T-helper 17 cell (primary cell): ENCODE measurements at regions not wholly inside any gene's neighbourhood (a gene's known extent, or its start where the extent isn't known, plus 50 kb on each side); places are given as distances from the start of the nearest gene placed in this dataset.

Source experiments
- ATAC-seq: fragments of 150-1000 bp; cut with Tn5 transposase; 2 replicates; pipeline ENCODE4 v1.10.0; 2021; ENCODE audit warnings: mild to moderate bottlenecking, moderate library complexity
- DNase-seq, 3 donors: peaks; one replicate each; pipeline versions ENCODE4 v3.0.0 to v3.0.0-alpha.2; 2020 to 2021
- H3K9me3 ChIP-seq: one replicate; pipeline ENCODE4 v1.7.0; 2013; ENCODE audit warnings: low read length, mild to moderate bottlenecking; ENCODE audit not compliant: control insufficient read depth, poor library complexity, severe bottlenecking
- H3K27ac Mint-ChIP-seq: one replicate; pipeline ENCODE4 v1.8.0; 2022; ENCODE audit warnings: mild to moderate bottlenecking, moderate library complexity, mixed read lengths
- H3K27me3 Mint-ChIP-seq: one replicate; pipeline ENCODE4 v1.8.0; 2022; ENCODE audit warnings: mixed read lengths
- H3K36me3 Mint-ChIP-seq: one replicate; pipeline ENCODE4 v1.8.0; 2022; ENCODE audit warnings: low read depth, mixed read lengths
- H3K4me1 Mint-ChIP-seq: one replicate; pipeline ENCODE4 v1.8.0; 2022; ENCODE audit warnings: mild to moderate bottlenecking, mixed read lengths
- H3K4me3 Mint-ChIP-seq: one replicate; pipeline ENCODE4 v1.8.0; 2022; ENCODE audit warnings: mild to moderate bottlenecking, moderate library complexity, mixed read lengths

DNA sequence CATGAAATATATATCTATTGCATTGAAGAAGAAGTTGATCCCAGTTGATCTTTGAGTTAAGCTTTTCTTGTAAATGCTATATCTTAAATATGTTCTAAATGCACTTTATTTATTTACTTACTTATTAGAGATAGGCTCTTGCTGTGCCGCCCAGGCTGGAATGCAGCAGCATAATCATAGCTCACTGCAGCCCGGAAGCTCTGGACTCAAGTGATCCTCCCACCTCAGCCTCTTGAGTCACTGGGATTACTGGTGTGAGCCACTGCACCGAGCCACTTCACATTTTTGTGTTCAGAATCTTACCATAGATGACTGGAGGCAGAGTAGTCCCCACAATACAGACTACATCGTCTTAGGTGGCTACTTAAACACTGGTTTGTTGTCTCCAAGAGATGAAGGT lies 324.3 kb upstream of the SLIT2 start:
- Mint-ChIP-seq H3K4me3 (no peak overlapping the region), H3K27me3 (no peaks in the 10 kb centered on the region), H3K4me1 (no peaks in the 10 kb centered on the region), H3K27ac (no peak overlapping the region), H3K36me3 (no peaks in the 10 kb centered on the region)
- peaks cover 5% of the 10 kb centered on the region for H3K9me3 ChIP-seq
- DNase-seq (no peak), ATAC-seq (no peak)

DNA sequence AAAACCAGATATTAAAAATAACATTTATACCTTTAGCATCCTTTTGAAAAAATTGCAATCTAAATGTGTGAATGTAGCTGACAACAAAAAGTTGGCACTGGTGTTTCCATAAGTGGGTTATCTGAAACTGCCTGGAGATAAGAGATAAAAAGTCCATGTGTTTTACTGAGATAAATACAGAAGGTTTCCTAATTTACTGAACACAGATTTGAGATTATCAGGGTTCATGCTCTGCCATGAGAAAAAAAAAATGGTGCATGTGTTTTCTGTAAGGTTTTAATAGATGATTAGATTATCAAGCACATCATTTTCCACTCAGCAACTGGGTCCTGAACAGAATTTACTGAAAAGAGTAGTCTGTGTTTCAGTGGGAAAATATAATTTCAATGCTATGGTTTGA lies 326.2 kb upstream of the SLIT2 start:
- Mint-ChIP-seq H3K4me1 (no peaks in the 10 kb centered on the region), H3K27me3 (no peaks in the 10 kb centered on the region), H3K4me3 (no peak overlapping the region), H3K27ac (no peak overlapping the region), H3K36me3 (no peaks in the 10 kb centered on the region)
- DNase-seq (no peak), ATAC-seq (no peak)
- H3K9me3 ChIP-seq, result peaks cover 5% of the 10 kb centered on the region

DNA sequence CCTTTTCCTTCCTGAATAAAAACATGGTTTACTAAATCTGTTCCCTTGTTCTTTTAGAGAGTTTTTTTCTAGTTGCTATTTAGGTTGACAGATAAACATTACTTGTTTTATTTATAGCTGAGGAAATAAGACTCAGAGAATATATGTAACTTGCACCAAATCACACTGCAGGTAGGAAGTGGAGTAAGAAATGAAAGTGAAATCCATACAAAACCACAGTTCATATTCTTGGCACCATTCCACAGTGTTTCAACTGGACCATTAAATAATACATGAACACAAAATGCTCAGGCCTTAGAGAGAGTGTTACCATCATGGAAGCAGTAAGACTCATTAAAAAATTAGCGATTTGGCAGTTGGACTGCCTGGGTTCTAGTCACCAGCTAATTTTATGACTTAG lies 326.9 kb upstream of the SLIT2 start:
- no peaks in the 10 kb centered on the region for H3K27me3 Mint-ChIP-seq
- H3K4me3 Mint-ChIP-seq, result no peak overlapping the region
- no peaks in the 10 kb centered on the region for H3K4me1 Mint-ChIP-seq
- ATAC-seq (no peak), DNase-seq (no peak)
- H3K36me3 Mint-ChIP-seq, result no peaks in the 10 kb centered on the region
- H3K27ac Mint-ChIP-seq, result no peak overlapping the region
- peaks cover 5% of the 10 kb centered on the region for H3K9me3 ChIP-seq

DNA sequence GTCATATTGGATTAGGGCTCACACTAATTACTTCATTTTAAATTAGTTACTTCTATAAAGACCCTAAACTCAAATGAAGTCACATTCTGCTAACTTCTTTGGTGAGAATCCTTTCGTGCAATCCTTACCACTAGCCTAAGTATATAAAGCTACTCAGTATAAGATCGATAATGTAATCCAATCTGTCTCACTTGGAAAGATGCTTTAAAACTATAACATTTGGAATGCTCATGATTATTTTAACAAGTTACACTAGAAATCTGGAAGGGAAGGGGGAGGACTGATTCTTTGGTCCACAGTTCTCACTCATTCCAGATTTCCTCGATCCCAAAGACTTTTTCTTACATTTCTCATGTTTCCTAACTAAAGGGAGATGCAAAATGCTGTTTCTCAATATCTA lies 336.4 kb upstream of the SLIT2 start:
- Mint-ChIP-seq H3K4me3 (no peak overlapping the region), H3K27me3 (no peaks in the 10 kb centered on the region), H3K36me3 (no peaks in the 10 kb centered on the region), H3K27ac (no peak overlapping the region), H3K4me1 (no peaks in the 10 kb centered on the region)
- DNase-seq (no peak), ATAC-seq (no peak)
- H3K9me3 ChIP-seq, result no peaks in the 10 kb centered on the region

DNA sequence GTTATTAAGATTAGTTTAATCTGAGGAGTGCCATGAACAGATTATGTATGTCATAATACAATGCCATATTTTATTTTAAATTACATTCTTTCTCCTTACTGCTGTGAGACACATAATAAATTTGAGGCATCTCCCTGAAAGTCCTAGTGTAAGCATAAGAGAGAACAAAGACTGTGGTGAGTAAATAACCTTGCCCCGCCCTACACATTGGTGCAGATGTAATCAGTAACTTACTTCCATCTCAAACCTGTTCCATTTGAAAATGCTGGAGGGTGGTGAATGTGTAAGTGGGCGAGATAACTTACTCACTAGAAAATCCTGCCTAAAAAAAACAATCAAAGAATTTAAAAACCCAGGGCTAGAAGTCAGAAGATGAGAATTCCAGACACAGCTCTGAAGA lies 338.1 kb upstream of the SLIT2 start:
- no peaks in the 10 kb centered on the region for H3K9me3 ChIP-seq
- ATAC-seq (no peak), DNase-seq (no peak)
- Mint-ChIP-seq H3K4me3 (no peak overlapping the region), H3K27me3 (no peaks in the 10 kb centered on the region), H3K36me3 (no peaks in the 10 kb centered on the region), H3K27ac (no peak overlapping the region), H3K4me1 (no peaks in the 10 kb centered on the region)

DNA sequence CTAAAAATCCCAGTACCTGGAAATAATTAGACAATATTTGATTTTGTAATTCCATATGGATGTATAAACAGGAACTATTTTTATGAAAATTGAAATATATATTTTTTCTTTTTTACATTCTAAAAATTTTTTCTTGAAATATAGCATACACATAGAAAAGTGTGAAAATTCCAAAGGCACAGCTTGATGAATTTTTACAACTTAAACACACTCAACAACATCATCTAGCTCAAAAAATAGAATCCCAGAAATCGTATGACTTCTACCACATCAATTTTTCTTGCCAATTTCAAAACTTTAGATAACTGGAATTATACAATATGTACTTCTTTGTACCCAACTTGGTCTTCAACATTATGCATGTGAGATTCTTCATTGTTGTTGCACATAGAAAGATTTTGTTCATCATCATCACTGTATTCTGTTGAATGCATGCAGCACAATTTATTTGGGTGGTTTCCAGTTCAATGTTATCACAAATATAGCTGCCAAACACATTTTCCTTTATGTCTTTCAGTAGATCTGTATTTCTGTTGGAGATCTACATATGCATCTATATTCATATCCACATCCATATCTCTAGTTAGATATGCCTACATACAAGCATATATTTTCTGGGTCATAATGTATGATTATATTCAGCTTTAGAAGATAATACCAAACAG lies 340.7 kb upstream of the SLIT2 start:
- no peaks in the 10 kb centered on the region for H3K9me3 ChIP-seq
- ATAC-seq (no peak), DNase-seq (no peak)
- Mint-ChIP-seq H3K4me1 (no peaks in the 10 kb centered on the region), H3K27me3 (no peaks in the 10 kb centered on the region), H3K4me3 (no peak overlapping the region), H3K27ac (no peak overlapping the region), H3K36me3 (no peaks in the 10 kb centered on the region)

DNA sequence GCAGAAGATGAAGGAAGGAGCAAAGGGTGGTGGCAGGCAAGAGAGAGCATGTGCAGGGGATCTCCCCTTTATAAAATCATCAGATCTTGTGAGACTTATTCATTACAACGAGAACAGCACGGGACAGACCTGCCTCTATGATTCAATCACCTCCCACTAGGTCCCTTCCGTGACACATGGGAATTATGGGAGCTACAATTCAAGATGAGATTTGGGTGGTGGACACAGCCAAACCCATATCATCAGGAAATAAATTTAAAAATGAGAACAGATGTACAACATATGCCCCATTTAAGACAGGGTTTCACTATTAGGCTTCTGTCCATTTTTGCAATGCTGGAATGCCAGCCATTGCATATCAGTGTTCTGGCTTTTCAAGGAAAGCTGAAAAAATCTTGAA lies 346.7 kb upstream of the SLIT2 start:
- DNase-seq (no peak), ATAC-seq (no peak)
- no peaks in the 10 kb centered on the region for H3K27me3 Mint-ChIP-seq
- no peaks in the 10 kb centered on the region for H3K9me3 ChIP-seq
- H3K4me3 Mint-ChIP-seq, result no peak overlapping the region
- no peaks in the 10 kb centered on the region for H3K4me1 Mint-ChIP-seq
- no peak overlapping the region for H3K27ac Mint-ChIP-seq
- H3K36me3 Mint-ChIP-seq, result no peaks in the 10 kb centered on the region

DNA sequence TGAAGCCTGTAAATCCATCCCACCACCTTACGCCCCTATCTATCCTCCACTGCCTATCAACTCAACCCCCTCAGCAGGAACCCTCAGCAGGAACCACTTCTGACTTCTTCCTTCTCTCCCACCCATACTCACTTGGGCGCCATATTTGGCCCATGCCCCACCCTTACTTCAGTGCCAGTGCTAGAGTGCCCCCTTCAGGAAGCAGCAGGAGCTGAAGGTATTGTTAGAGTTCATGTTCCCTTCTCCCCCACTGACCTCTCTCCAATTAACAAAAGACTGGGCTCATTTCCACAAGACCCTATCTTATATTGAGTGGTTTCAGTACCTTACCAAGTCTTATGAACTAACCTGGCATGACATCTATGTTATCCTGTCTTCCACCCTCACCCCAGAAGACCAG lies 363.1 kb upstream of the SLIT2 start:
- Mint-ChIP-seq H3K27me3 (no peaks in the 10 kb centered on the region), H3K4me3 (no peak overlapping the region), H3K36me3 (no peaks in the 10 kb centered on the region), H3K27ac (no peak overlapping the region), H3K4me1 (no peaks in the 10 kb centered on the region)
- no peaks in the 10 kb centered on the region for H3K9me3 ChIP-seq
- ATAC-seq, result no peak
- DNase-seq, result no peak

DNA sequence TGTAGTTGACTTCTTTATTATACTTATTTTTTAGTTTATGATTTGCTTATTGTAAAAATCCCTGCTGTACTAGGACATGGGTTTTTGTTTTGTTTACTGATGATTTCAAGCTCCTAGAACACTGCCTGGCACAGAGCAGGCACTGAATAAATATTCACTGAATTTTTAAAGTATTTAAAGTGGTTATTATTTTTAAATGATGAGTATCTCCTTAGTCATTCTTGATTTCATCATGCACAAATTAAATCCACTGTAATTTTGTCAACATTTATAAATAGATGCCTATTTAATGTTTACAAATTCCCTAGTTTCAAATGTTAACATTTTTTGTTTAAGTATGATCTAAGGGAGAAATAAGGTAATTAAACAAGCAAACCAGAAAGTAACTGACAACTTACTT lies 367.9 kb upstream of the SLIT2 start:
- no peaks in the 10 kb centered on the region for H3K9me3 ChIP-seq
- Mint-ChIP-seq H3K4me1 (no peaks in the 10 kb centered on the region), H3K36me3 (no peaks in the 10 kb centered on the region), H3K4me3 (no peak overlapping the region), H3K27me3 (no peaks in the 10 kb centered on the region), H3K27ac (no peak overlapping the region)
- DNase-seq, result no peak
- ATAC-seq, result no peak

DNA sequence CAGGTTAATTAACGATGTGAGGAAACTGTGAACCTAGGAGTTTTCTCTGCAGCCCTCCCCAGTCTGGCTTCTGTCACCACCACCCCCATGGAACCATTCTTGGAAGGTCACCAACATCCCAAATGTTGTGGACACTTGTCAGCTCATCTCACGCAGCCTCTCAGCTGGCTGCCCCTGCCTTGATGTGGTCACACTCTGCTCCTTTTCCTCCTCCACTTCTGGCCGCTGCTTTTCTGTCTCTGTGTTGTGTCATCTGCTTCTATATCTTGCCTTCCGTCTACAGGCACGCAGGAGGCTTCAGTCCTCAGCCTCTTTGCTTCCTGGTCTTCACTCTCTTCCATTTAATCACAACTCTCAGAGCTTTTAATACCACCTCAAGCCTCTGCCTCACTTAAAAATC lies 371.5 kb upstream of the SLIT2 start:
- Mint-ChIP-seq H3K4me1 (no peaks in the 10 kb centered on the region), H3K36me3 (no peaks in the 10 kb centered on the region), H3K27me3 (no peaks in the 10 kb centered on the region), H3K4me3 (no peak overlapping the region), H3K27ac (no peak overlapping the region)
- no peak for DNase-seq
- no peaks in the 10 kb centered on the region for H3K9me3 ChIP-seq
- ATAC-seq, result no peak

DNA sequence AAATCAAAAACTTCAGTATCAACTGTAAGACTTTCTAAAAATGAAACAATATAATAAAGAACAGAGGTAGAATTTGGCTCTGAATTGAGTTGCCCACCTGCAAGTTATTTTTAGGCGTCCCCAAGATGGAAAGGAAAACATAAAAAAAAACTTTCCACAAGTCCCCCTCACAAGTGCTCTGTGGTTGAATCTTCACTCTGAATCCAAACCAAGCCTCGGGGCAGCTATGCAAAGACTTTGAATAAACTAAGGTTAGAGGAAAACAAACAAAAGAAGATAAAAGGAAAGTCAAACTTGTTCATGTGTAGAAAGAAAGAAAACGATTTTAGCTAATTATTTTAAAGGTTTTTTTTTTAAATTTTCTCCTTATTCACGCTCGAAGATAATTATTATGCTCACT lies 372.4 kb upstream of the SLIT2 start:
- no peak overlapping the region for H3K27ac Mint-ChIP-seq
- DNase-seq, result no peak
- no peaks in the 10 kb centered on the region for H3K36me3 Mint-ChIP-seq
- H3K9me3 ChIP-seq, result no peaks in the 10 kb centered on the region
- H3K27me3 Mint-ChIP-seq, result no peaks in the 10 kb centered on the region
- no peak overlapping the region for H3K4me3 Mint-ChIP-seq
- no peaks in the 10 kb centered on the region for H3K4me1 Mint-ChIP-seq
- ATAC-seq, result no peak

DNA sequence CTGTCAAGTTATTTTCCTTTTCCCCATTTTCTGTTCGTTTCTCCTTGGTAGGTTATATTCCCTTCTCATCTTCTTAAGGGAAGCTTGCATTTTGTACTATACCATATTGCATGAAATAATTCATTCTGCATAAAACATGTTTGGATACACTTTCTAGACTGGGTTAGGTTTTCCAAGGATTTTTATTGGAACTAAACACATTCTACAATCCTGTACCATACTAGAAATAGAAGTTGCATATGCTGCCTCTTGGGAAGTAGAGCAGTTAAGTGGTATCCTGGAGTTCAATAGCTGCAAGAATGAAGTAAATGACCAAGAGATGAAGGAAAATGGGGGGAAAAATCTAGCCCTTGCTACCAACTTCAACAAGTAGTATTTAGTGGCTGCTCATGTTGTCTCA lies 393.7 kb upstream of the SLIT2 start:
- Mint-ChIP-seq H3K4me1 (no peaks in the 10 kb centered on the region), H3K4me3 (no peak overlapping the region), H3K27me3 (no peaks in the 10 kb centered on the region), H3K27ac (no peak overlapping the region), H3K36me3 (no peaks in the 10 kb centered on the region)
- H3K9me3 ChIP-seq, result no peaks in the 10 kb centered on the region
- DNase-seq (no peak), ATAC-seq (no peak)

DNA sequence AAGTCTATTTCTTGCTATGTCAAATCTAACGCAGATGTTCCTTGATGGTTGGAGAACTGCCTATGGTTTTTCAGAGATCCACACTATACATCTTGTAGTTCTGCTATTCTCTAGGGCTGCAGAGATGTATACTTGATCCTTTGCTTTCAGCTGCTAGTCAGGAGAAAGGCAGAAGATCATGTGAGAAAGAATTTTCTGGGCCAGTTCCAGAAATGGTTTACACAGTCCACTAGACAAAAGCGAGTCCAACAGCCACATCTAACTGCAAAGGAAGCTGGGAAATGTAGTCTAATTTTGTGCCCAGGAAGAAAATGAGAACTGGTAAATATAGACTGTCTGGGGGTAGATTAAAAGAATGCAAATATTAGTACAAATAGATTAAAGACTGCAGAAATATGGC lies 394.3 kb upstream of the SLIT2 start:
- no peak for DNase-seq
- H3K9me3 ChIP-seq, result no peaks in the 10 kb centered on the region
- Mint-ChIP-seq H3K27ac (no peak overlapping the region), H3K4me1 (no peaks in the 10 kb centered on the region), H3K4me3 (no peak overlapping the region), H3K36me3 (no peaks in the 10 kb centered on the region), H3K27me3 (no peaks in the 10 kb centered on the region)
- no peak for ATAC-seq

DNA sequence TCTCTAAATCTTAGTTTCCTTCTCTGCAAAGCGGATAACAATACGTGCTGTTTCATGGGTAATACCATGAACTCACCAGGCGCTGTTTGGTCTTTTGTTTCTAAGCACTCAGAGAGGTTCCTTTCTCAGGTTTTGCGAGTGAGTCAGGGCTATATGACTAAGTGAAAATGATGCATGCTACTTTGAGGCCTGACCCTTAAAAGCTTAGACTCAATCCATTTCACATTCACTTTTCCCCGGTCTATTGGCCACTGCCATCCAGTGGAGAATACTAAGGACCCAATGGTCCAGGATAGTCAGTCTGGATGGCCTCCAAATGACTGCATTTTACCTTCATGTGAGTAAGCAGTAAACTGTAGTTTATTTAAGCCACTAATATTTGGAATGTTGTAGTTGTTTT lies 400.8 kb upstream of the SLIT2 start:
- Mint-ChIP-seq H3K4me1 (no peaks in the 10 kb centered on the region), H3K36me3 (no peaks in the 10 kb centered on the region), H3K4me3 (no peak overlapping the region), H3K27me3 (no peaks in the 10 kb centered on the region), H3K27ac (no peak overlapping the region)
- no peaks in the 10 kb centered on the region for H3K9me3 ChIP-seq
- ATAC-seq, result no peak
- DNase-seq, result no peak
